BJ (cell line): ENCODE measurements at regions not wholly inside any gene's neighbourhood (a gene's known extent, or its start where the extent isn't known, plus 50 kb on each side); places are given as distances from the start of the nearest gene placed in this dataset.

ENCODE experiments used
- CTCF ChIA-PET: fragments of 350-600 bp; formaldehyde crosslinking; extraction: SDS; loops from one replicate; lab custom pipeline; 2021; ENCODE audit warnings: antibody characterized with exemption, inconsistent platforms; lab: Yijun Ruan, JAX
- POLR2A ChIA-PET: fragments of 300-600 bp; sonication (Branson Sonifier 250); formaldehyde crosslinking; extraction: SDS; loops from one replicate; lab custom pipeline; 2021; ENCODE audit warnings: antibody characterized with exemption; lab: Charles Lee
- DNase-seq: peaks from one replicate; pipeline ENCODE4 v3.0.0-alpha.2; 2011; ENCODE audit warnings: low read depth
- H3K27me3 ChIP-seq: 2 replicates; pipeline ENCODE4 v1.6.0; 2011; ENCODE audit warnings: low read length; ENCODE audit not compliant: control insufficient read depth, insufficient read depth
- H3K36me3 ChIP-seq: 2 replicates; pipeline ENCODE4 v1.5.1; 2011; ENCODE audit warnings: low read length; ENCODE audit not compliant: control insufficient read depth, insufficient read depth
- H3K4me3 ChIP-seq: 2 replicates; pipeline ENCODE4 v1.5.1; 2011; ENCODE audit warnings: low read depth, mild to moderate bottlenecking, control low read depth, low read length
- CTCF ChIP-seq: IDR thresholded peaks from 2 replicates; pipeline ENCODE4 v1.5.1; 2011; ENCODE audit warnings: low read depth, mild to moderate bottlenecking, control low read depth, inconsistent platforms, low read length, moderate library complexity; ENCODE audit not compliant: insufficient read depth

- Histone ChIP-seq H3K36me3 (no peaks in the 10 kb centered on the region), H3K4me3 (peak overlapping the region; percentile 48), H3K27me3 (no peaks in the 10 kb centered on the region)
- ChIA-PET POLR2A (no interaction called here), CTCF (interaction anchor here (0.7 kb wide), 1 partner anchor 116 kb away, joined by 3 read pairs; no protein-coding TSS in a partner anchor)
- no peak for TF ChIP-seq CTCF
- DNase-seq: no peak
Observed at GRCh38 chrX:3815896-3816664, 102.6 kb upstream of the PRKX start.

GRCh38 chrX:3811331-3812311 lies 98.2 kb upstream of the PRKX start:
- no peak for DNase-seq
- no peaks in the 10 kb centered on the region for H3K27me3 ChIP-seq
- H3K36me3 ChIP-seq: no peaks in the 10 kb centered on the region
- CTCF ChIA-PET: interaction anchor here (1.4 kb wide), 1 partner anchor 160 kb away, joined by 9 read pairs; no protein-coding TSS in a partner anchor
- peak; percentile 53 for TF ChIP-seq CTCF
- H3K4me3 ChIP-seq: no peak overlapping the region
- POLR2A ChIA-PET: no interaction called here

GRCh38 chrX:3807906-3808305 lies 94.5 kb upstream of the PRKX start:
- Histone ChIP-seq H3K36me3 (no peaks in the 10 kb centered on the region), H3K4me3 (no peak overlapping the region), H3K27me3 (no peaks in the 10 kb centered on the region; the same call in 1 of the 2 replicates)
- no peak for DNase-seq
- POLR2A ChIA-PET: no interaction called here
- CTCF ChIA-PET: no interaction called here
- no peak for TF ChIP-seq CTCF

- POLR2A ChIA-PET: no interaction called here
- Histone ChIP-seq H3K27me3 (no peaks in the 10 kb centered on the region; the same call in 1 of the 2 replicates), H3K4me3 (no peak overlapping the region), H3K36me3 (no peaks in the 10 kb centered on the region)
- DNase-seq: no peak
- CTCF ChIA-PET: no interaction called here
- no peak for TF ChIP-seq CTCF
Observed at GRCh38 chrX:3806630-3807029, 93.2 kb upstream of the PRKX start.

GRCh38 chrX:3803713-3804112 lies 90.3 kb upstream of the PRKX start:
- no peaks in the 10 kb centered on the region; the same call in 1 of the 2 replicates for H3K27me3 ChIP-seq
- TF ChIP-seq CTCF: no peak

More at GRCh38 chrX:3803713-3804112, 90.3 kb upstream of the PRKX start:
- ChIA-PET POLR2A (no interaction called here), CTCF (no interaction called here)
- no peak overlapping the region for H3K4me3 ChIP-seq
- no peaks in the 10 kb centered on the region for H3K36me3 ChIP-seq
- DNase-seq: no peak
